AG08395 (cell line): ENCODE measurements at regions not wholly inside any gene's neighbourhood (a gene's known extent, or its start where the extent isn't known, plus 50 kb on each side); places are given as distances from the start of the nearest gene placed in this dataset.
"Not testable (repeated sequence)": the region's sequence is repeated elsewhere in the genome, so short reads cannot be mapped to it uniquely, and the experiment has no call there.

Experiments used
- DNase-seq: peaks from one replicate; pipeline ENCODE4 v3.0.0; 2012; ENCODE audit warnings: mixed read lengths, low spot score

GRCh38 chr12:63040526-63041220 lies 105.7 kb upstream of the PPM1H start:
- no peak for DNase-seq

GRCh38 chr12:63038713-63039100 lies 103.8 kb upstream of the PPM1H start:
- no peak for DNase-seq

- DNase-seq, result no peak
These were observed 103.1 kb upstream of the PPM1H start for GRCh38 chr12:63037746-63038712.

- no peak for DNase-seq
These were observed 102.0 kb upstream of the PPM1H start for GRCh38 chr12:63036974-63037335.

- no peak for DNase-seq
These were observed 101.4 kb upstream of the PPM1H start for GRCh38 chr12:63036216-63036973.

- DNase-seq, result no peak
These were observed 99.7 kb upstream of the PPM1H start for GRCh38 chr12:63034601-63035000.

- no peak for DNase-seq
These were observed 94.7 kb upstream of the PPM1H start for GRCh38 chr12:63029676-63030075.

GRCh38 chr12:63028951-63029350 lies 94.0 kb upstream of the PPM1H start:
- DNase-seq, result no peak

- DNase-seq, result no peak
These were observed 90.2 kb upstream of the PPM1H start for GRCh38 chr12:63025116-63025515.

GRCh38 chr12:63023926-63024325 lies 89.0 kb upstream of the PPM1H start:
- DNase-seq, result no peak

- no peak for DNase-seq
These were observed 86.2 kb upstream of the PPM1H start for GRCh38 chr12:63021116-63021515.

GRCh38 chr12:63020269-63020668 lies 85.3 kb upstream of the PPM1H start:
- no peak for DNase-seq

- no peak for DNase-seq
These were observed 83.3 kb upstream of the PPM1H start for GRCh38 chr12:63018273-63018672.

- DNase-seq, result no peak
These were observed 78.4 kb upstream of the PPM1H start for GRCh38 chr12:63013302-63013701.

GRCh38 chr12:63010698-63011097 lies 75.7 kb upstream of the PPM1H start:
- no peak for DNase-seq

GRCh38 chr12:63008372-63008771 lies 73.4 kb upstream of the PPM1H start:
- no peak for DNase-seq

- no peak for DNase-seq
These were observed 72.8 kb upstream of the PPM1H start for GRCh38 chr12:63007726-63008125.

GRCh38 chr12:63006536-63006935 lies 71.6 kb upstream of the PPM1H start:
- DNase-seq, result no peak

GRCh38 chr12:63005382-63005781 lies 70.4 kb upstream of the PPM1H start:
- DNase-seq, result no peak

- DNase-seq, result no peak
These were observed 68.4 kb upstream of the PPM1H start for GRCh38 chr12:63003223-63003819.

GRCh38 chr12:63002059-63002458 lies 67.1 kb upstream of the PPM1H start:
- not testable (repeated sequence) for DNase-seq

- DNase-seq, result no peak
These were observed 63.5 kb upstream of the PPM1H start for GRCh38 chr12:62998454-62998853.
